ENCODE measurements at regions not wholly inside any gene's neighbourhood (a gene's known extent, or its start where the extent isn't known, plus 50 kb on each side); places are given as distances from the start of the nearest gene placed in this dataset.

- peak; percentile 2 for DNase-seq (ENCODE audit: low read depth)
- TF ChIP-seq CTCF (IDR thresholded peaks at IDR 0.05; ENCODE audit: low read depth, low read length, missing control alignments) = no peak
- H3K4me3 ChIP-seq (ENCODE audit: low read depth, low read length) = no peak overlapping the region
Observed at GRCh38 chr10:10804998-10805740, 212.5 kb upstream of the CELF2 start.

GRCh38 chr10:10807106-10807505 lies 210.6 kb upstream of the CELF2 start:
- no peak for DNase-seq (ENCODE audit: low read depth)
- H3K4me3 ChIP-seq (ENCODE audit: low read depth, low read length) = no peak overlapping the region
- no peak for TF ChIP-seq CTCF (IDR thresholded peaks at IDR 0.05; ENCODE audit: low read depth, low read length, missing control alignments)

GRCh38 chr10:10811562-10811961 lies 206.1 kb upstream of the CELF2 start:
- TF ChIP-seq CTCF (IDR thresholded peaks at IDR 0.05; ENCODE audit: low read depth, low read length, missing control alignments) = no peak
- no peak for DNase-seq (ENCODE audit: low read depth)
- no peak overlapping the region for H3K4me3 ChIP-seq (ENCODE audit: low read depth, low read length)

GRCh38 chr10:10813656-10814055 lies 204.0 kb upstream of the CELF2 start:
- no peak for TF ChIP-seq CTCF (IDR thresholded peaks at IDR 0.05; ENCODE audit: low read depth, low read length, missing control alignments)
- H3K4me3 ChIP-seq (ENCODE audit: low read depth, low read length) = no peak overlapping the region
- no peak for DNase-seq (ENCODE audit: low read depth)

- DNase-seq (ENCODE audit: low read depth) = no peak
- no peak overlapping the region for H3K4me3 ChIP-seq (ENCODE audit: low read depth, low read length)
- no peak for TF ChIP-seq CTCF (IDR thresholded peaks at IDR 0.05; ENCODE audit: low read depth, low read length, missing control alignments)
Observed at GRCh38 chr10:10814069-10814468, 203.6 kb upstream of the CELF2 start.

GRCh38 chr10:10816447-10816846 lies 201.2 kb upstream of the CELF2 start:
- no peak for DNase-seq (ENCODE audit: low read depth)
- H3K4me3 ChIP-seq (ENCODE audit: low read depth, low read length) = no peak overlapping the region
- no peak for TF ChIP-seq CTCF (IDR thresholded peaks at IDR 0.05; ENCODE audit: low read depth, low read length, missing control alignments)

GRCh38 chr10:10817609-10818008 lies 200.1 kb upstream of the CELF2 start:
- TF ChIP-seq CTCF (IDR thresholded peaks at IDR 0.05; ENCODE audit: low read depth, low read length, missing control alignments) = no peak
- no peak overlapping the region for H3K4me3 ChIP-seq (ENCODE audit: low read depth, low read length)
- no peak for DNase-seq (ENCODE audit: low read depth)
